ENCODE measurements at regions not wholly inside any gene's neighbourhood (a gene's known extent, or its start where the extent isn't known, plus 50 kb on each side); places are given as distances from the start of the nearest gene placed in this dataset.

DNA sequence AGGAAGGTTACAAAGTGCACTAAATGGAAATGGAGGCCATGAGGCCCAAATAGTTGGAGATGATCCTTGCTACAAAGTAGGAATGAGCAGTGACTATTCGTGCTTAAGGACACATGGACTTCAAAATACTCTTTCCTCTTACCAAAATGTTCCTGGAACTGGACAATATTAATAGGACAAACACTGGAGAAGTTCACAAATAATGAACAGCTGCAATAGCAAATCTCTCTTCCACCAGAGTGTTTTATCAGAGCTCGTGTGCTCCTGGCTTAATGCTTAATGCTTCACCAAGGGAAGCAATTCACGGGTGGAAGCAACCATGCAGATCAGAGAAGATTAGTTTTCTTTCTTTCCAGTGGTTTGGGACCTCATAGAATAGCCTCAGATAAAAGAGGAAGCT, 435.4 kb downstream of the BCKDHB start:
- Histone ChIP-seq H3K27ac (ENCODE audit: low read length) (no peak overlapping the region), H3K79me2 (replicated peaks; ENCODE audit: insufficient read depth, low read length) (no peaks in the 10 kb centered on the region), H3K9me2 (ENCODE audit: insufficient read depth, low read length) (no peaks in the 10 kb centered on the region), H3K36me3 (ENCODE audit: insufficient read depth, low read length) (no peaks in the 10 kb centered on the region), H4K20me1 (ENCODE audit: insufficient read depth) (no peaks in the 10 kb centered on the region), H3K4me2 (ENCODE audit: low read length) (no peak overlapping the region), H3K9me3 (ENCODE audit: low read length) (no peaks in the 10 kb centered on the region), H3K4me3 (ENCODE audit: low read length) (no peak overlapping the region), H3K9ac (ENCODE audit: low read length) (no peak overlapping the region), H3F3A (ENCODE audit: insufficient read depth, low read length, poor library complexity, severe bottlenecking) (no peaks in the 10 kb centered on the region), H3K27me3 (ENCODE audit: insufficient read depth, low read depth, low read length) (no peaks in the 10 kb centered on the region), H2AFZ (ENCODE audit: low read depth, low read length) (no peak overlapping the region)
- TF ChIP-seq RAD21 (conservative IDR thresholded peaks at IDR 0.05) = no peak
- TF ChIP-seq, protein P1, sequence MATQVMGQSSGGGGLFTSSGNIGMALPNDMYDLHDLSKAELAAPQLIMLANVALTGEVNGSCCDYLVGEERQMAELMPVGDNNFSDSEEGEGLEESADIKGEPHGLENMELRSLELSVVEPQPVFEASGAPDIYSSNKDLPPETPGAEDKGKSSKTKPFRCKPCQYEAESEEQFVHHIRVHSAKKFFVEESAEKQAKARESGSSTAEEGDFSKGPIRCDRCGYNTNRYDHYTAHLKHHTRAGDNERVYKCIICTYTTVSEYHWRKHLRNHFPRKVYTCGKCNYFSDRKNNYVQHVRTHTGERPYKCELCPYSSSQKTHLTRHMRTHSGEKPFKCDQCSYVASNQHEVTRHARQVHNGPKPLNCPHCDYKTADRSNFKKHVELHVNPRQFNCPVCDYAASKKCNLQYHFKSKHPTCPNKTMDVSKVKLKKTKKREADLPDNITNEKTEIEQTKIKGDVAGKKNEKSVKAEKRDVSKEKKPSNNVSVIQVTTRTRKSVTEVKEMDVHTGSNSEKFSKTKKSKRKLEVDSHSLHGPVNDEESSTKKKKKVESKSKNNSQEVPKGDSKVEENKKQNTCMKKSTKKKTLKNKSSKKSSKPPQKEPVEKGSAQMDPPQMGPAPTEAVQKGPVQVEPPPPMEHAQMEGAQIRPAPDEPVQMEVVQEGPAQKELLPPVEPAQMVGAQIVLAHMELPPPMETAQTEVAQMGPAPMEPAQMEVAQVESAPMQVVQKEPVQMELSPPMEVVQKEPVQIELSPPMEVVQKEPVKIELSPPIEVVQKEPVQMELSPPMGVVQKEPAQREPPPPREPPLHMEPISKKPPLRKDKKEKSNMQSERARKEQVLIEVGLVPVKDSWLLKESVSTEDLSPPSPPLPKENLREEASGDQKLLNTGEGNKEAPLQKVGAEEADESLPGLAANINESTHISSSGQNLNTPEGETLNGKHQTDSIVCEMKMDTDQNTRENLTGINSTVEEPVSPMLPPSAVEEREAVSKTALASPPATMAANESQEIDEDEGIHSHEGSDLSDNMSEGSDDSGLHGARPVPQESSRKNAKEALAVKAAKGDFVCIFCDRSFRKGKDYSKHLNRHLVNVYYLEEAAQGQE (IDR thresholded peaks at IDR 0.05; ENCODE audit: borderline replicate concordance) = no peak
- no peak for TF ChIP-seq TAF1 (IDR thresholded peaks at IDR 0.05; ENCODE audit: low read depth)
- TF ChIP-seq SMC3 (conservative IDR thresholded peaks at IDR 0.05; ENCODE audit: poor library complexity) = no peak
- TF ChIP-seq MXI1 (conservative IDR thresholded peaks at IDR 0.05; ENCODE audit: poor library complexity, severe bottlenecking) = no peak

DNA sequence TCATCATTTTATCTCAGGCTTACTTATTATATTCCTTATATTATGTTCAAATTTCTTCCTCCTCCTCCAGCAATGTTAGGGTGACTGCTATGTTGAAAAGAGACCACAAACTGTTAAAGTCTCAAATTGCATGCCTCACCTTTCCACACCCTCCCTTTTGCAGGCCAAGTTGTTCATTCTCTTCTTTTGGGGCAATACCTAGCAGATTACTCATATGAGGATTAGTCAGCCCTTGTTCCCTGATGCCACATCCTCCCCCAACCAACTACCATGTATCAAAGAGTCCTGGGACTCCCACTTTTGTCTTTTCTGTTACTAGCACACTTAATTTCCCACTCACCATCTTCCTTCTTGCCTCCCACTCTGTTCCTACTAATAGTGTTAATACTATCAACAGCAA, 434.7 kb downstream of the BCKDHB start:
- Histone ChIP-seq H3K4me3 (ENCODE audit: low read length) (no peak overlapping the region), H3K4me2 (ENCODE audit: low read length) (no peak overlapping the region), H3F3A (ENCODE audit: insufficient read depth, low read length, poor library complexity, severe bottlenecking) (no peaks in the 10 kb centered on the region), H4K20me1 (ENCODE audit: insufficient read depth) (no peaks in the 10 kb centered on the region), H3K9ac (ENCODE audit: low read length) (no peak overlapping the region), H3K79me2 (replicated peaks; ENCODE audit: insufficient read depth, low read length) (no peaks in the 10 kb centered on the region), H3K36me3 (ENCODE audit: insufficient read depth, low read length) (no peaks in the 10 kb centered on the region), H2AFZ (ENCODE audit: low read depth, low read length) (no peak overlapping the region), H3K9me2 (ENCODE audit: insufficient read depth, low read length) (no peaks in the 10 kb centered on the region), H3K9me3 (ENCODE audit: low read length) (no peaks in the 10 kb centered on the region), H3K27ac (ENCODE audit: low read length) (no peak overlapping the region), H3K27me3 (ENCODE audit: insufficient read depth, low read depth, low read length) (no peaks in the 10 kb centered on the region)
- TF ChIP-seq, protein P2, sequence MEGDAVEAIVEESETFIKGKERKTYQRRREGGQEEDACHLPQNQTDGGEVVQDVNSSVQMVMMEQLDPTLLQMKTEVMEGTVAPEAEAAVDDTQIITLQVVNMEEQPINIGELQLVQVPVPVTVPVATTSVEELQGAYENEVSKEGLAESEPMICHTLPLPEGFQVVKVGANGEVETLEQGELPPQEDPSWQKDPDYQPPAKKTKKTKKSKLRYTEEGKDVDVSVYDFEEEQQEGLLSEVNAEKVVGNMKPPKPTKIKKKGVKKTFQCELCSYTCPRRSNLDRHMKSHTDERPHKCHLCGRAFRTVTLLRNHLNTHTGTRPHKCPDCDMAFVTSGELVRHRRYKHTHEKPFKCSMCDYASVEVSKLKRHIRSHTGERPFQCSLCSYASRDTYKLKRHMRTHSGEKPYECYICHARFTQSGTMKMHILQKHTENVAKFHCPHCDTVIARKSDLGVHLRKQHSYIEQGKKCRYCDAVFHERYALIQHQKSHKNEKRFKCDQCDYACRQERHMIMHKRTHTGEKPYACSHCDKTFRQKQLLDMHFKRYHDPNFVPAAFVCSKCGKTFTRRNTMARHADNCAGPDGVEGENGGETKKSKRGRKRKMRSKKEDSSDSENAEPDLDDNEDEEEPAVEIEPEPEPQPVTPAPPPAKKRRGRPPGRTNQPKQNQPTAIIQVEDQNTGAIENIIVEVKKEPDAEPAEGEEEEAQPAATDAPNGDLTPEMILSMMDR (IDR thresholded peaks at IDR 0.05; ENCODE audit: poor library complexity, severe bottlenecking) = no peak
- TF ChIP-seq POLR2AphosphoS5 (IDR thresholded peaks at IDR 0.05) = no peak
- no peak for TF ChIP-seq TAF1 (IDR thresholded peaks at IDR 0.05; ENCODE audit: low read depth)
- TF ChIP-seq SMC3 (conservative IDR thresholded peaks at IDR 0.05; ENCODE audit: poor library complexity) = no peak
- TF ChIP-seq EP300 (conservative IDR thresholded peaks at IDR 0.05; ENCODE audit: poor library complexity, severe bottlenecking) = no peak
- TF ChIP-seq MXI1 (conservative IDR thresholded peaks at IDR 0.05; ENCODE audit: poor library complexity, severe bottlenecking) = no peak
- no peak for TF ChIP-seq RAD21 (conservative IDR thresholded peaks at IDR 0.05)
- TF ChIP-seq EZH2 (IDR thresholded peaks at IDR 0.05; ENCODE audit: borderline replicate concordance, insufficient read depth, low read length, poor library complexity, severe bottlenecking) = no peak
- TF ChIP-seq, protein P1 (IDR thresholded peaks at IDR 0.05; ENCODE audit: borderline replicate concordance) = no peak
